GM12874 (cell line): ENCODE measurements at regions not wholly inside any gene's neighbourhood (a gene's known extent, or its start where the extent isn't known, plus 50 kb on each side); places are given as distances from the start of the nearest gene placed in this dataset.

Source experiments
- CTCF ChIP-seq: IDR thresholded peaks from 2 replicates; pipeline ENCODE4 v1.5.1; 2011; ENCODE audit warnings: low read depth, mild to moderate bottlenecking, control low read depth, low read length, moderate library complexity; ENCODE audit not compliant: insufficient read depth

- no peak for TF ChIP-seq CTCF
These were observed 638.8 kb upstream of the NOVA1 start for GRCh38 chr14:27236601-27237000.

GRCh38 chr14:27242874-27243273 is 645.0 kb upstream of the NOVA1 start:
- TF ChIP-seq CTCF = no peak

GRCh38 chr14:27243365-27243764 is 645.5 kb upstream of the NOVA1 start:
- no peak for TF ChIP-seq CTCF

GRCh38 chr14:27245947-27246346 is 648.1 kb upstream of the NOVA1 start:
- no peak for TF ChIP-seq CTCF

- no peak for TF ChIP-seq CTCF
These were observed 656.1 kb upstream of the NOVA1 start for GRCh38 chr14:27253966-27254365.

- TF ChIP-seq CTCF = no peak
These were observed 659.0 kb upstream of the NOVA1 start for GRCh38 chr14:27256805-27257204.

GRCh38 chr14:27267876-27268275 is 670.0 kb upstream of the NOVA1 start:
- no peak for TF ChIP-seq CTCF

- no peak for TF ChIP-seq CTCF
These were observed 672.9 kb upstream of the NOVA1 start for GRCh38 chr14:27270716-27271115.
